ENCODE measurements at regions not wholly inside any gene's neighbourhood (a gene's known extent, or its start where the extent isn't known, plus 50 kb on each side); places are given as distances from the start of the nearest gene placed in this dataset.

DNA sequence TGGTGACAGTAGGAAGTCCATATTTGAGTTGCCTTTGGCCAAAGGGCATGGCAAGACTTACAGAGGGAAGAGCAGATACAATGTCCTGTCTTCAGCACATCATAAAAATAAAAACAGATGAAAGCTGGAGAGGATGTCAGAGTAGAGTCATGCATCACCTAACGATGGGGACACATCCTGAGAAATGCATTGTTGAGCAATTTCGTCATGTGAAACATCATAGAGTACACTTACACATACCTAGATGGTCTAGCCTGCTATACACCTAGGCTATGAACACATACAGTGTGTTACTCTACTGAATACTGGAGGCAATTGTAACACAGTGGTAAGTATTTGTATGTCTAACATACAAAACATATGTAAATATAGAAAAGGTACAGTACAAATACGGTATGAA, 75.6 kb downstream of the VEGFA start:
- H3K4me2 ChIP-seq (ENCODE audit: low read depth, low read length), result no peak overlapping the region
- H3K4me1 ChIP-seq (ENCODE audit: insufficient read depth, low read length), result peaks cover 51% of the 10 kb centered on the region
- intact Hi-C loops (cut with micrococcal nuclease; ENCODE audit: unreplicated experiment) (no loop called here), in situ Hi-C loops (cut with HindIII; ENCODE audit: extremely low pct_ligation_motif_present, low pct_unique_long_range_greater_than_20kb) (no loop called here)
- no peak overlapping the region for H2AFZ ChIP-seq (ENCODE audit: low read length)
- FAIRE-seq (no peak), DNase-seq (ENCODE audit: low spot score) (no peak), ATAC-seq (no peak)
- H3K9ac ChIP-seq (ENCODE audit: insufficient read depth, low read depth, low read length), result no peak overlapping the region
- no peaks in the 10 kb centered on the region for H3K79me2 ChIP-seq (ENCODE audit: insufficient read depth, low read length)
- H4K20me1 ChIP-seq (ENCODE audit: insufficient read depth, low read length), result no peaks in the 10 kb centered on the region
- no peaks in the 10 kb centered on the region for H3K36me3 ChIP-seq (replicated peaks in 1 of 2; ENCODE audit: control insufficient read depth in 1 of 2, insufficient read depth in 2 of 2, low read length in 2 of 2)
- peaks cover 0 to 27% of the 10 kb centered on the region in 2 experiments; a peak in 3 of 5 replicates for H3K27me3 ChIP-seq (ENCODE audit: control insufficient read depth in 1 of 2, insufficient read depth in 2 of 2, low read length in 2 of 2)
- ChIA-PET POLR2A (interaction anchor here (1.0 kb wide), 1 partner anchor 76 kb away, joined by 3 read pairs; the partner anchor contains the start of gene VEGFA), CTCF (ENCODE audit: low intra/inter-chr PET ratio, low total read pairs) (no interaction called here)
- no peak overlapping the region for H3K27ac ChIP-seq (ENCODE audit: extremely low read length, insufficient read depth, low read length)
- BruUV-seq (replicated peaks), result no TSS peak
- no peaks in the 10 kb centered on the region for H3K9me3 ChIP-seq (ENCODE audit: low read length)
- WGBS (ENCODE audit: low lambda C conversion rate), result 5% methylated on average over 3 of the region's 3 CpGs
- TF ChIP-seq THAP11 (CRISPR knock-in tag; IDR thresholded peaks at IDR 0.05), result no peak
- TF ChIP-seq CEBPB (IDR thresholded peaks at IDR 0.05; ENCODE audit: borderline replicate concordance, low read depth, low read length), result peak; percentile 49; the same call in 1 of the 2 replicates
- no peak for TF ChIP-seq PCBP2 (optimal IDR thresholded peaks at IDR 0.05; ENCODE audit: low read depth, low read length, poor library complexity, severe bottlenecking)
- no peak for TF ChIP-seq CREM (IDR thresholded peaks at IDR 0.05)
- TF ChIP-seq CREM (CRISPR knock-in tag; IDR thresholded peaks at IDR 0.05), result no peak
- no peak overlapping the region for H3K4me3 ChIP-seq (replicated peaks in 1 of 3; ENCODE audit: insufficient read depth in 1 of 3, low read depth in 2 of 3, low read length in 3 of 3)

DNA sequence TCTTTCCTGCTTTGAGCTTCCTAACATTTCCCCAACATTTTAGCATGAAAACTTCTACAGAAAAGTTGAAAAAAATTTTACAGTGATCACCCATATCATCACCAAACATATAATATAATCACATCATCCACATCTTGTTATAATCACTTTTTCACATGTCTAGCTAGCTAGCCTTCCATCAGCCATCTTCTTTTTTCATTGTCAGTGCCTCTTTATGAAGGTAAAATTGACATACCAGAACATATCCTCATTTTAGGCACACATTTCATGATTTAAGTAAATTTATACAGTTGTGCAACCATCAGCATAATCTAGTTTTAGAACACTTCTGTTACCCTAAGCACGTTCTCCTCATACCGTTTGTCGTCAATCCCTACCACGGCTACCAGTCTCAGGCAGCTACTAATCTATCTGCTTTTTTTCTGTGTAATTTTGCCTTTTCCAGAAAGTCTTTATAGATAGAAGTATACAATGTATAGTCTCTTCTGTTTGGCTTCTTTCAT, 73.7 kb downstream of the VEGFA start:
- H2AFZ ChIP-seq (ENCODE audit: low read length), result no peak overlapping the region
- peaks cover 0 to 29% of the 10 kb centered on the region in 2 experiments; a peak in 3 of 5 replicates for H3K27me3 ChIP-seq (ENCODE audit: control insufficient read depth in 1 of 2, insufficient read depth in 2 of 2, low read length in 2 of 2)
- no peaks in the 10 kb centered on the region for H4K20me1 ChIP-seq (ENCODE audit: insufficient read depth, low read length)
- in situ Hi-C loops (cut with HindIII; ENCODE audit: extremely low pct_ligation_motif_present, low pct_unique_long_range_greater_than_20kb) (no loop called here), intact Hi-C loops (cut with micrococcal nuclease; ENCODE audit: unreplicated experiment) (no loop called here)
- POLR2A ChIA-PET, result no interaction called here
- TF ChIP-seq, protein P1, sequence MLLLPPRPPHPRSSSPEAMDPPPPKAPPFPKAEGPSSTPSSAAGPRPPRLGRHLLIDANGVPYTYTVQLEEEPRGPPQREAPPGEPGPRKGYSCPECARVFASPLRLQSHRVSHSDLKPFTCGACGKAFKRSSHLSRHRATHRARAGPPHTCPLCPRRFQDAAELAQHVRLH (CRISPR knock-in tag; IDR thresholded peaks at IDR 0.05; ENCODE audit: borderline replicate concordance, low read depth), result no peak
- TF ChIP-seq MAFF (IDR thresholded peaks at IDR 0.05; ENCODE audit: low read depth, low read length) (peak; percentile 21; the same call in 1 of the 2 replicates), NR1H2 (CRISPR knock-in tag; IDR thresholded peaks at IDR 0.05; ENCODE audit: borderline replicate concordance, low read depth) (no peak), MAFK (conservative IDR thresholded peaks at IDR 0.05 in 1 of 2, IDR thresholded peaks at IDR 0.05 in 1 of 2; ENCODE audit: low read length in 2 of 2) (peak in 1 of 2 experiments; percentile 73; a peak in 2 of 4 replicates)
- FAIRE-seq (no peak), ATAC-seq (no peak), DNase-seq (ENCODE audit: low spot score) (no peak)
- no peak overlapping the region for H3K9ac ChIP-seq (ENCODE audit: insufficient read depth, low read depth, low read length)
- H3K79me2 ChIP-seq (ENCODE audit: insufficient read depth, low read length), result no peaks in the 10 kb centered on the region
- no TSS peak for BruUV-seq (replicated peaks)
- H3K27ac ChIP-seq (ENCODE audit: extremely low read length, insufficient read depth, low read length), result no peak overlapping the region
- 60% methylated on average over 4 of the region's 4 CpGs for WGBS (ENCODE audit: low lambda C conversion rate)
- H3K9me3 ChIP-seq (ENCODE audit: low read length), result no peaks in the 10 kb centered on the region
- H3K4me1 ChIP-seq (ENCODE audit: insufficient read depth, low read length), result peaks cover 37% of the 10 kb centered on the region
- no peak overlapping the region for H3K4me2 ChIP-seq (ENCODE audit: low read depth, low read length)
- no peaks in the 10 kb centered on the region for H3K36me3 ChIP-seq (replicated peaks in 1 of 2; ENCODE audit: control insufficient read depth in 1 of 2, insufficient read depth in 2 of 2, low read length in 2 of 2)
- CTCF ChIA-PET (ENCODE audit: low intra/inter-chr PET ratio, low total read pairs), result no interaction called here
- no peak overlapping the region for H3K4me3 ChIP-seq (replicated peaks in 1 of 3; ENCODE audit: insufficient read depth in 1 of 3, low read depth in 2 of 3, low read length in 3 of 3)
